ENCODE measurements at regions not wholly inside any gene's neighbourhood (a gene's known extent, or its start where the extent isn't known, plus 50 kb on each side); places are given as distances from the start of the nearest gene placed in this dataset.

DNA sequence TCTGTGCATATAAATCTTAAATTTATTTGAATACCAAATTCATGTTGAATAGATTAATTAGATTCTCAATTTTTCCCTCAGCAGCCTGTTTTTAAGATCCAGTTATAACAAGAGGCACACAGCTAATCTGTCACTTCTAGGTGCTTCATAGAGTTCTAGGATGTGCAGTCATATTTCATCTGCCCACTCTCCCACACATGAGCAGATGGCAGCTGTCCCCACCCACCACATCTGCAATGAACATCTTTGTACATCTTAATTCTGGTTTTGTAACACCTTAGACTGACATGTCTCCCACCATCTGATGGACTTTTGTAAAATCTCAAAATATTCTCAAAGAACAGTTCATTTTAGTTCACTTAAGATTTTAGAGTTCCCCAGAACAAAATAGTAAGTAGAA, 250.8 kb upstream of the ST6GAL2 start (continued):
- TF ChIP-seq, protein P1, sequence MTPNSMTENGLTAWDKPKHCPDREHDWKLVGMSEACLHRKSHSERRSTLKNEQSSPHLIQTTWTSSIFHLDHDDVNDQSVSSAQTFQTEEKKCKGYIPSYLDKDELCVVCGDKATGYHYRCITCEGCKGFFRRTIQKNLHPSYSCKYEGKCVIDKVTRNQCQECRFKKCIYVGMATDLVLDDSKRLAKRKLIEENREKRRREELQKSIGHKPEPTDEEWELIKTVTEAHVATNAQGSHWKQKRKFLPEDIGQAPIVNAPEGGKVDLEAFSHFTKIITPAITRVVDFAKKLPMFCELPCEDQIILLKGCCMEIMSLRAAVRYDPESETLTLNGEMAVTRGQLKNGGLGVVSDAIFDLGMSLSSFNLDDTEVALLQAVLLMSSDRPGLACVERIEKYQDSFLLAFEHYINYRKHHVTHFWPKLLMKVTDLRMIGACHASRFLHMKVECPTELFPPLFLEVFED (CRISPR knock-in tag; conservative IDR thresholded peaks at IDR 0.05) = no peak
- no peak for TF ChIP-seq GATA2 (CRISPR knock-in tag; IDR thresholded peaks at IDR 0.05)
- no peak for TF ChIP-seq PCBP2 (IDR thresholded peaks at IDR 0.05; ENCODE audit: low read depth, low read length, poor library complexity, severe bottlenecking)

DNA sequence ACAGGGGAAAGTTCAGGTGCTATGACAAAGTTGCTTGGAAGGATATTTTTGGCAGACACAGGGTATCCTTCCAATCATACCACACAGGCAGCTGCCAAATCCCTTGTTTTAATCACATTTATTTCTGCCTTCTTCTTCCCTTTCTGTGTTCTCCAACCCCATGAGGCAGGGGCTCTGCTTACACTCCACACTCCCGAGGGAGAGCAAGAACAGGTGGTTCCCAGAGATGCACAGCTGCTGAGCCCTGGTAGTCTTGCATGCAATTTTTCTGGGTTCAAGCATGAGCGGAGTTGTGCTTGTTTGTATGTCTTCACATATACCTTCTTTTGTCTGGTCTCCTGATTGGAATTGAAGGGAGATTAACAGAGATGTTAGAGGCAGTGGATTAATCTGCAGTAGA, 251.7 kb upstream of the ST6GAL2 start:
- Histone ChIP-seq H3K9ac (ENCODE audit: insufficient read depth in 1 of 2, low read depth in 2 of 2, low read length in 2 of 2) (no peak overlapping the region), H4K20me1 (replicated peaks; ENCODE audit: control insufficient read depth, insufficient read depth, low read length) (no peaks in the 10 kb centered on the region), H3K4me3 (no peak overlapping the region), H3K9me1 (ENCODE audit: control insufficient read depth, insufficient read depth, low read length) (no peaks in the 10 kb centered on the region), H3K9me3 (replicated peaks; ENCODE audit: control insufficient read depth, insufficient read depth, low read depth, low read length) (no peaks in the 10 kb centered on the region), H3K27me3 (ENCODE audit: control insufficient read depth in 2 of 2, insufficient read depth in 2 of 2, low read length in 2 of 2) (no peaks in the 10 kb centered on the region), H3K36me3 (ENCODE audit: control insufficient read depth, insufficient read depth, low read length) (no peaks in the 10 kb centered on the region), H3K27ac (ENCODE audit: extremely low read depth, low read depth, low read length) (no peak overlapping the region), H3K4me1 (replicated peaks in 1 of 2; ENCODE audit: control insufficient read depth in 2 of 2, insufficient read depth in 2 of 2, low read length in 2 of 2) (no peaks in the 10 kb centered on the region), H2AFZ (ENCODE audit: low read depth, low read length) (no peak overlapping the region), H3K4me2 (ENCODE audit: insufficient read depth, low read length) (no peak overlapping the region), H3K79me2 (ENCODE audit: control insufficient read depth, insufficient read depth, low read length) (no peaks in the 10 kb centered on the region)
- no peak for DNase-seq (ENCODE audit: extremely low read depth in 1 of 4, low spot score in 3 of 4)
- no peak for ATAC-seq
- CTCF ChIA-PET (ENCODE audit: low intra/inter-chr PET ratio) = no interaction called here
- WGBS (ENCODE audit: insufficient coverage, low coverage, missing lambda C conversion rate) = 4% methylated on average over 2 of the region's 2 CpGs
- intact Hi-C loops (cut with micrococcal nuclease) (no loop called here), in situ Hi-C loops (cut with MboI) (no loop called here)
- POLR2A ChIA-PET = no interaction called here
- no peak for FAIRE-seq
- BruUV-seq (replicated peaks) = no TSS peak
- no peak for TF ChIP-seq HDGF (IDR thresholded peaks at IDR 0.05)
- TF ChIP-seq POU5F1 (IDR thresholded peaks at IDR 0.05; ENCODE audit: borderline replicate concordance, low read depth, low read length, partially characterized antibody) = no peak
- TF ChIP-seq ZNF584 (CRISPR knock-in tag; IDR thresholded peaks at IDR 0.05; ENCODE audit: low read depth) = no peak
- TF ChIP-seq ZBTB17 (CRISPR knock-in tag; IDR thresholded peaks at IDR 0.05) = no peak
- no peak for TF ChIP-seq ZNF232 (CRISPR knock-in tag; IDR thresholded peaks at IDR 0.05)
- TF ChIP-seq, protein P2, sequence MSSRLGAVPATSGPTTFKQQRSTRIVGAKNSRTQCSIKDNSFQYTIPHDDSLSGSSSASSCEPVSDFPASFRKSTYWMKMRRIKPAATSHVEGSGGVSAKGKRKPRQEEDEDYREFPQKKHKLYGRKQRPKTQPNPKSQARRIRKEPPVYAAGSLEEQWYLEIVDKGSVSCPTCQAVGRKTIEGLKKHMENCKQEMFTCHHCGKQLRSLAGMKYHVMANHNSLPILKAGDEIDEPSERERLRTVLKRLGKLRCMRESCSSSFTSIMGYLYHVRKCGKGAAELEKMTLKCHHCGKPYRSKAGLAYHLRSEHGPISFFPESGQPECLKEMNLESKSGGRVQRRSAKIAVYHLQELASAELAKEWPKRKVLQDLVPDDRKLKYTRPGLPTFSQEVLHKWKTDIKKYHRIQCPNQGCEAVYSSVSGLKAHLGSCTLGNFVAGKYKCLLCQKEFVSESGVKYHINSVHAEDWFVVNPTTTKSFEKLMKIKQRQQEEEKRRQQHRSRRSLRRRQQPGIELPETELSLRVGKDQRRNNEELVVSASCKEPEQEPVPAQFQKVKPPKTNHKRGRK (tag; IDR thresholded peaks at IDR 0.05) = no peak
- TF ChIP-seq, protein P3, sequence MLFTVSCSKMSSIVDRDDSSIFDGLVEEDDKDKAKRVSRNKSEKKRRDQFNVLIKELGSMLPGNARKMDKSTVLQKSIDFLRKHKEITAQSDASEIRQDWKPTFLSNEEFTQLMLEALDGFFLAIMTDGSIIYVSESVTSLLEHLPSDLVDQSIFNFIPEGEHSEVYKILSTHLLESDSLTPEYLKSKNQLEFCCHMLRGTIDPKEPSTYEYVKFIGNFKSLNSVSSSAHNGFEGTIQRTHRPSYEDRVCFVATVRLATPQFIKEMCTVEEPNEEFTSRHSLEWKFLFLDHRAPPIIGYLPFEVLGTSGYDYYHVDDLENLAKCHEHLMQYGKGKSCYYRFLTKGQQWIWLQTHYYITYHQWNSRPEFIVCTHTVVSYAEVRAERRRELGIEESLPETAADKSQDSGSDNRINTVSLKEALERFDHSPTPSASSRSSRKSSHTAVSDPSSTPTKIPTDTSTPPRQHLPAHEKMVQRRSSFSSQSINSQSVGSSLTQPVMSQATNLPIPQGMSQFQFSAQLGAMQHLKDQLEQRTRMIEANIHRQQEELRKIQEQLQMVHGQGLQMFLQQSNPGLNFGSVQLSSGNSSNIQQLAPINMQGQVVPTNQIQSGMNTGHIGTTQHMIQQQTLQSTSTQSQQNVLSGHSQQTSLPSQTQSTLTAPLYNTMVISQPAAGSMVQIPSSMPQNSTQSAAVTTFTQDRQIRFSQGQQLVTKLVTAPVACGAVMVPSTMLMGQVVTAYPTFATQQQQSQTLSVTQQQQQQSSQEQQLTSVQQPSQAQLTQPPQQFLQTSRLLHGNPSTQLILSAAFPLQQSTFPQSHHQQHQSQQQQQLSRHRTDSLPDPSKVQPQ (CRISPR knock-in tag; IDR thresholded peaks at IDR 0.05; ENCODE audit: borderline replicate concordance) = no peak
- TF ChIP-seq, protein P4, sequence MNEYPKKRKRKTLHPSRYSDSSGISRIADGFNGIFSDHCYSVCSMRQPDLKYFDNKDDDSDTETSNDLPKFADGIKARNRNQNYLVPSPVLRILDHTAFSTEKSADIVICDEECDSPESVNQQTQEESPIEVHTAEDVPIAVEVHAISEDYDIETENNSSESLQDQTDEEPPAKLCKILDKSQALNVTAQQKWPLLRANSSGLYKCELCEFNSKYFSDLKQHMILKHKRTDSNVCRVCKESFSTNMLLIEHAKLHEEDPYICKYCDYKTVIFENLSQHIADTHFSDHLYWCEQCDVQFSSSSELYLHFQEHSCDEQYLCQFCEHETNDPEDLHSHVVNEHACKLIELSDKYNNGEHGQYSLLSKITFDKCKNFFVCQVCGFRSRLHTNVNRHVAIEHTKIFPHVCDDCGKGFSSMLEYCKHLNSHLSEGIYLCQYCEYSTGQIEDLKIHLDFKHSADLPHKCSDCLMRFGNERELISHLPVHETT (CRISPR knock-in tag; conservative IDR thresholded peaks at IDR 0.05 in 1 of 2, IDR thresholded peaks at IDR 0.05 in 1 of 2) = no peak
- TF ChIP-seq, protein P5, sequence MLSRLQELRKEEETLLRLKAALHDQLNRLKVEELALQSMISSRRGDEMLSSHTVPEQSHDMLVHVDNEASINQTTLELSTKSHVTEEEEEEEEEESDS (CRISPR knock-in tag; IDR thresholded peaks at IDR 0.05) = no peak
- no peak for TF ChIP-seq ZNF707 (CRISPR knock-in tag; conservative IDR thresholded peaks at IDR 0.05)

All from K562 (cell line).